H9 (cell line): ENCODE measurements at regions not wholly inside any gene's neighbourhood (a gene's known extent, or its start where the extent isn't known, plus 50 kb on each side); places are given as distances from the start of the nearest gene placed in this dataset.

Experiments
- DNase-seq: peaks from one replicate; pipeline ENCODE4 v3.0.0-alpha.2; 2017
- H2AFZ ChIP-seq: one replicate; pipeline ENCODE4 v1.6.1; 2013; ENCODE audit warnings: mild to moderate bottlenecking, low read length, control low read depth, moderate library complexity
- H2AK5ac ChIP-seq: 2 replicates; pipeline ENCODE4 v1.6.1; 2013; ENCODE audit warnings: low read length, control low read depth, mixed read lengths; ENCODE audit not compliant: insufficient read length
- H2BK120ac ChIP-seq: one replicate; pipeline ENCODE4 v1.6.1; 2013; ENCODE audit warnings: low read depth, mild to moderate bottlenecking, low read length, control low read depth, inconsistent platforms; ENCODE audit not compliant: poor library complexity, severe bottlenecking
- H2BK12ac ChIP-seq: 2 replicates; pipeline ENCODE4 v1.6.1; 2013; ENCODE audit warnings: low read length, control low read depth, mixed read lengths, low read depth; ENCODE audit not compliant: insufficient read length
- H2BK15ac ChIP-seq: 2 replicates; pipeline ENCODE4 v1.6.1; 2013; ENCODE audit warnings: low read depth, low read length, control low read depth
- H2BK20ac ChIP-seq: one replicate; pipeline ENCODE4 v1.6.1; 2013; ENCODE audit warnings: low read depth, mild to moderate bottlenecking, low read length, control low read depth, inconsistent platforms; ENCODE audit not compliant: poor library complexity, severe bottlenecking
- H2BK5ac ChIP-seq: 2 replicates; pipeline ENCODE4 v1.6.1; 2013; ENCODE audit warnings: low read length, control low read depth, mixed read lengths; ENCODE audit not compliant: insufficient read length
- H3K14ac ChIP-seq: 2 replicates; pipeline ENCODE4 v1.6.1; 2013; ENCODE audit warnings: low read length, control low read depth; ENCODE audit not compliant: insufficient read depth
- H3K18ac ChIP-seq: 2 replicates; pipeline ENCODE4 v1.6.1; 2013; ENCODE audit warnings: low read depth, mild to moderate bottlenecking, mixed read lengths, low read length, control low read depth; ENCODE audit not compliant: insufficient read length
- H3K23ac ChIP-seq: 2 replicates; pipeline ENCODE4 v1.6.1; 2013; ENCODE audit warnings: low read length, control low read depth, mixed read lengths, low read depth; ENCODE audit not compliant: insufficient read length
- H3K23me2 ChIP-seq: 2 replicates; pipeline ENCODE4 v1.6.1; 2013; ENCODE audit warnings: low read depth, mild to moderate bottlenecking, mixed read lengths, low read length, control low read depth; ENCODE audit not compliant: insufficient read length, poor library complexity, severe bottlenecking
- H3K27ac ChIP-seq: 2 replicates; pipeline ENCODE4 v1.5.1; 2013; ENCODE audit warnings: low read length, control low read depth, mixed read lengths, low read depth; ENCODE audit not compliant: insufficient read length
- H3K27me3 ChIP-seq: 2 replicates; pipeline ENCODE4 v1.6.1; 2013; ENCODE audit warnings: low read length, control low read depth, inconsistent platforms; ENCODE audit not compliant: insufficient read depth
- H3K4ac ChIP-seq: 2 replicates; pipeline ENCODE4 v1.6.1; 2013; ENCODE audit warnings: low read depth, mild to moderate bottlenecking, control low read depth, inconsistent platforms, low read length, moderate library complexity
- H3K4me1 ChIP-seq: 2 replicates; pipeline ENCODE4 v1.6.1; 2013; ENCODE audit warnings: low read length, control low read depth, inconsistent platforms; ENCODE audit not compliant: insufficient read depth
- H3K4me2 ChIP-seq: 2 replicates; pipeline ENCODE4 v1.6.1; 2013; ENCODE audit warnings: low read length, control low read depth, mixed read lengths; ENCODE audit not compliant: insufficient read length, insufficient read depth
- H3K56ac ChIP-seq: 2 replicates; pipeline ENCODE4 v1.6.1; 2013; ENCODE audit warnings: low read depth, mild to moderate bottlenecking, mixed read lengths, low read length, control low read depth; ENCODE audit not compliant: insufficient read length
- H3K79me1 ChIP-seq: 2 replicates; pipeline ENCODE4 v1.6.1; 2013; ENCODE audit warnings: low read depth, mild to moderate bottlenecking, moderate library complexity, low read length, control low read depth, inconsistent platforms; ENCODE audit not compliant: insufficient read depth, poor library complexity, severe bottlenecking
- H3K79me2 ChIP-seq: 2 replicates; pipeline ENCODE4 v1.6.1; 2013; ENCODE audit warnings: low read length, control low read depth, inconsistent platforms; ENCODE audit not compliant: insufficient read depth
- H3K9ac ChIP-seq: 2 replicates; pipeline ENCODE4 v1.6.1; 2013; ENCODE audit warnings: low read length, control low read depth, mixed read lengths; ENCODE audit not compliant: insufficient read length; ENCODE audit errors: extremely low read depth
- H3K9me3 ChIP-seq: one replicate; pipeline ENCODE4 v1.6.1; 2013; ENCODE audit warnings: low read depth, low read length, inconsistent platforms; ENCODE audit not compliant: control insufficient read depth
- H3T11ph ChIP-seq: one replicate; pipeline ENCODE4 v1.6.1; 2013; ENCODE audit warnings: mild to moderate bottlenecking, low read length, control low read depth, inconsistent platforms
- H4K20me1 ChIP-seq: one replicate; pipeline ENCODE4 v1.6.1; 2013; ENCODE audit not compliant: control insufficient read depth, insufficient read length, insufficient read depth
- H4K5ac ChIP-seq: 2 replicates; pipeline ENCODE4 v1.6.1; 2013; ENCODE audit warnings: low read depth, mild to moderate bottlenecking, mixed read lengths, low read length, control low read depth; ENCODE audit not compliant: insufficient read length
- H4K8ac ChIP-seq: replicated peaks from 2 replicates; pipeline ENCODE4 v1.6.1; 2013; ENCODE audit warnings: low read length, control low read depth, mixed read lengths, low read depth; ENCODE audit not compliant: insufficient read length
- H4K91ac ChIP-seq: 2 replicates; pipeline ENCODE4 v1.6.1; 2013; ENCODE audit warnings: low read depth, mild to moderate bottlenecking, moderate library complexity, mixed read lengths, low read length, control low read depth; ENCODE audit not compliant: insufficient read length
- H3K27ac Mint-ChIP-seq, 3 experiments: 2 replicates in 2 of 3; 3 replicates in 1 of 3; pipeline ENCODE4 v1.8.0; 2020 to 2021; ENCODE audit warnings: mixed read lengths in 3 of 3, mild to moderate bottlenecking in 1 of 3, moderate library complexity in 1 of 3
- H3K27me3 Mint-ChIP-seq: 2 replicates; pipeline ENCODE4 v1.8.0; 2021; ENCODE audit warnings: low read depth, mild to moderate bottlenecking, moderate library complexity, mixed read lengths
- H3K36me3 Mint-ChIP-seq, 3 experiments: 2 replicates in 2 of 3; 3 replicates in 1 of 3; pipeline ENCODE4 v1.8.0; 2020 to 2021; ENCODE audit warnings: low read depth in 3 of 3, mixed read lengths in 3 of 3; ENCODE audit not compliant: insufficient read depth in 1 of 3
- H3K4me1 Mint-ChIP-seq, 2 experiments: 2 replicates each; pipeline ENCODE4 v1.8.0; 2020; ENCODE audit warnings: mixed read lengths in 2 of 2
- H3K4me3 Mint-ChIP-seq, 2 experiments: 2 replicates in 1 of 2; 3 replicates in 1 of 2; pipeline ENCODE4 v1.8.0; 2020 to 2021; ENCODE audit warnings: mild to moderate bottlenecking in 2 of 2, mixed read lengths in 2 of 2, moderate library complexity in 1 of 2
- H3K9me3 Mint-ChIP-seq, 2 experiments: 2 replicates in 1 of 2; 3 replicates in 1 of 2; pipeline ENCODE4 v1.8.0; 2020; ENCODE audit warnings: mild to moderate bottlenecking in 2 of 2, mixed read lengths in 2 of 2, moderate library complexity in 1 of 2
- CTCF ChIP-seq: fragments of 200-600 bp; sonication (generic); conservative IDR thresholded peaks from 3 replicates; pipeline ENCODE4 v1.8.0; 2021; ENCODE audit warnings: antibody characterized with exemption, mild to moderate bottlenecking
- WGBS: extraction: QIAGEN DNeasy Blood & Tissue Kit; methylation state at CpG from one replicate; pipeline ENCODE4 v1.1.7; 2013; ENCODE audit warnings: missing lambda C conversion rate, low lambda C conversion rate, mixed read lengths; ENCODE audit not compliant: insufficient read length; ENCODE audit errors: extremely low coverage; 5-methylcytosine and 5-hydroxymethylcytosine counted together

- H3K23ac ChIP-seq: no peak overlapping the region
- no peak overlapping the region for H4K91ac ChIP-seq
- H3K4me1 ChIP-seq: no peaks in the 10 kb centered on the region
- Mint-ChIP-seq H3K9me3 (peaks cover 2 to 3% of the 10 kb centered on the region in 2 experiments; a peak in 3 of 5 replicates), H3K27ac (0 out of 7 replicates have a peak overlapping the region, but pooled peaks of 1 of the 3 experiments have one; percentile 8), H3K4me1 (peaks cover 13 to 14% of the 10 kb centered on the region in 2 experiments), H3K4me3 (no peak overlapping the region), H3K36me3 (peaks cover 0 to 4% (median 4%) of the 10 kb centered on the region in 3 experiments; a peak in 3 of 7 replicates), H3K27me3 (no peaks in the 10 kb centered on the region)
- no peak overlapping the region for H4K8ac ChIP-seq
- no peaks in the 10 kb centered on the region for H3K79me2 ChIP-seq
- no peaks in the 10 kb centered on the region for H3K23me2 ChIP-seq
- H4K5ac ChIP-seq: no peak overlapping the region
- no peaks in the 10 kb centered on the region for H3K79me1 ChIP-seq
- no peaks in the 10 kb centered on the region for H4K20me1 ChIP-seq
- no peak overlapping the region for H3K56ac ChIP-seq
- no peak for DNase-seq
- TF ChIP-seq CTCF: no peak
- H3K27ac ChIP-seq: no peak overlapping the region
- H3T11ph ChIP-seq: no peak overlapping the region
- no peak overlapping the region for H3K14ac ChIP-seq
- no peak overlapping the region for H3K18ac ChIP-seq
- no peaks in the 10 kb centered on the region for H3K9me3 ChIP-seq
- no peak overlapping the region for H2BK5ac ChIP-seq
- no peak overlapping the region for H2BK20ac ChIP-seq
- H2BK120ac ChIP-seq: no peak overlapping the region
- H2AFZ ChIP-seq: no peak overlapping the region
- no peak overlapping the region for H2AK5ac ChIP-seq
- H2BK15ac ChIP-seq: no peak overlapping the region
- WGBS: no CpG with 5 or more reads among the region's 1 CpG
- no peaks in the 10 kb centered on the region for H3K27me3 ChIP-seq
- H2BK12ac ChIP-seq: no peak overlapping the region
- H3K4ac ChIP-seq: no peak overlapping the region
- H3K4me2 ChIP-seq: no peak overlapping the region
- no peak overlapping the region for H3K9ac ChIP-seq
These were observed 269.1 kb downstream of the PCDH20 start for GRCh38 chr13:61146571-61146970.
